Inflammatory macrophage treated with lipopolysaccharide for 1 hour (primary cell): ENCODE measurements at regions not wholly inside any gene's neighbourhood (a gene's known extent, or its start where the extent isn't known, plus 50 kb on each side); places are given as distances from the start of the nearest gene placed in this dataset.
"Not testable (repeated sequence)": the region's sequence is repeated elsewhere in the genome, so short reads cannot be mapped to it uniquely, and the experiment has no call there.

ENCODE experiments used
- DNase-seq, 2 donors: peaks; one replicate each; pipeline ENCODE4 v3.0.0-alpha.2; 2020 to 2022

DNA sequence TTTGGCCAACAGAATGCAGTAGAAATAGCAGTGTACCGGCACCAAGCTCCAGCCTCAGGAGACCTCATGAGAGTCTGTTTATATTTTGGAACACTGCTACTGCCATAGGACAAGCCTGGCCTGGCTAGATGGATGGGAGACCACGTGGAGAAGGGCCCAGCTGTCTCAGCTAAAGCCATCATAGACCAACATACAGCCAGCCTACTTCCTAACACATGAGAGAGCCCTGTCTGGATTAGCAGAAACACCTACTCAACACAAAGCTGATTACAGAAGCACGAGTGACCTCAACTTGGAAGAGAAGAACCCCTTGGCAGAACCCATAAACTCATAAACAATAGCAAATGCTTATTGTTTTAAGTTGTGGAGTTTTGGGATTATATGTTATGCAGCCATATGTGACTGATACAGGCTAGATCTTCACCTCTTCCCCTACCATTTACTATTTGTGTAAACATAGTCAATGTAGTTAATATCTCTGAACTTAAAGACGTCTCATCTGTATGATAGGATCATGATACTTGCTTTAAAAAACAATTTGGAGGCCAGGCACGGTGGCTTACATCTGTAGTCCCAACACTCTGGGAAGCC lies 199.4 kb upstream of the ZNF217 start:
- peak in 1 of 2 donors; percentile 51 for DNase-seq

DNA sequence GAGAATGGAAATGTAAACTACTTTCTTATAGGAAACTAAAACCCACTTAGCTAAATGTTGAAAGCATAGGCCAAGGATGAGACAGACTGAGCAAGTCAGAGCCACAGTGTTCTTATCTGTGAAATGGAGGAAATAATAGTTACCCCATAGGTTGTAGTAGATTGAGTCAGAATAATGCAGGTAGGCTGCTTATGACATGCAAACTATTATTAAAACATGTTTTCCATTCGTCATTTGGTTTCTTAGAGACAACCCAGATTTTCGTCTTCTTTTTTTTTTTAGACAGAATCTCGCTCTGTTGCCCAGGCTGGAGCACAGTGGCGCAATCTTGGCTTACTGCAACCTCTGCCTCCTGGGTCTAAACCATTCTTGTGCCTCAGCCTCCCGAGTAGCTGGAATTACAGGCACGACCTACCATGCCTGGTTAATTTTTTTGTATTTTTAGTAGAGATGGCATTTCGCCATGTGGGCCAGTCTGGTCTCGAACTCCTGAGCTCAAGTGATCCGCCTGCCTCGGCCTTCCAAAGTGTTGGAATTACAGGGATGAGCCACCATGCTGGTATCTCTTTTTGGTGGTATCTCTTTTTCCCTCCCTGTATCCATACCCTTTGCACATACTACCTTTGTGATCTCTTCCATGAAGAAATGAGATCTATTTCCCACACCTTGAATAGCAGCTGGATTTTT lies 196.5 kb upstream of the ZNF217 start:
- peak in 1 of 2 donors; percentile 20 for DNase-seq

GRCh38 chr20:53788253-53789022 lies 194.8 kb upstream of the ZNF217 start:
- no peak for DNase-seq

GRCh38 chr20:53787491-53787931 lies 193.9 kb upstream of the ZNF217 start:
- not testable (repeated sequence) for DNase-seq

DNA sequence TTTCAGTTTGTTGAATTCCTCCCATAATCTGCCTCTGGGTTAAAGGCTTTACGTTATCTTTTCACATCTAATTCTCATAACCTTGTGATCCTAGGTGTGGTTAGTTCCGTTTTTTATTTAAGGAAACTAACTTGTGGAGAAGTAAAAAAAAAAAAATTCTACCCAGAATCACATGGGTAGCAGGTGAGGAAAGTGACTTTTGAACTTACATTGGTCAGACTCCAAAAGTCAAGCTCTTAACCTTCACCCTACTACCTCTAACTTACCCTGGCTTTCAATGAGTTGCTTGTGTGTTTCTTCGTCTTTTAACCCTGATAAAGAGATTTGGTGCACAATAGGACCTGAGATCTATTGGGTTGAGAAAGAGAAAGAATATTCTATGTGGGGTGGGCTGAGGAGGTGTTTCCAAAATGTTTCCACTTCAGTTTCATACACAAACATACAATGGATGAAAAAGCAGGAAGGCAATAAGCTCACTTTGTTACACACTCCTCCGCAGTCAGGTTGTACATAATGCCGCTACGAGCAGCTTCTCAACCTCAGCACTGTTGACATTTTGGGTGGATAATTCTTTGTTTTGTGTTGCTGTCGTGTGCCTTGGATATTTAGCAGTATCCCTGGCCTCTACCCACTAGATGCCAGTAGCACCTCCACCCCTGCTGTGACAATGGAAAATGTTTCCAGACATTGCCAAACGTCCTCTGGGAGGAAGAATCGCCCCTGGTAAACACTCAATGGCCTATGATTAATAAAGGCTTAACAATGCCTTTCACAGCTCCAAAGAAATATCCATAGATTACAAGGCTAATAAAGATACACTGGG lies 193.0 kb upstream of the ZNF217 start:
- DNase-seq = peak in 1 of 2 donors; percentile 19

- no peak for DNase-seq
Measured at GRCh38 chr20:53786071-53786444, 192.4 kb upstream of the ZNF217 start.

DNA sequence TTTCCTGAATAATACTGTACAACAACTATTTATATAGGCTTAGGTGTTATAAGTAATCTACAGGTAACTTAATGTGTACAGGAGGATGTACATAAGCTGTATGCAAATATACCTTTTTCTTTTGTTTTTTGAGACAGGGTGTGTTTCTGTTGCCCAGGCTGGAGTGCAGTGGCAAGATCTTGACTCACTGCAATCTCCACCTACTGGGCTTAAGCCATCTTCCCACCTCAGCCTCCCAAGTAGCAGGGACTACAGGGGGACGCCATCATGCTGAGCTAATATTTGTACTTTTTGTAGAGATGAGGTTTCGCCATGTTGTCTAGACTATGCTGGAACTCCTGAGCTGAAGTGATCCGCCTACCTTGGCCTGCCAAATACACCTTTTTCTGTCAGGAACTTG lies 191.7 kb upstream of the ZNF217 start:
- DNase-seq = no peak

GRCh38 chr20:53783768-53784167 lies 190.1 kb upstream of the ZNF217 start:
- no peak for DNase-seq

- DNase-seq = no peak
Measured at GRCh38 chr20:53782612-53783246, 189.1 kb upstream of the ZNF217 start.

DNA sequence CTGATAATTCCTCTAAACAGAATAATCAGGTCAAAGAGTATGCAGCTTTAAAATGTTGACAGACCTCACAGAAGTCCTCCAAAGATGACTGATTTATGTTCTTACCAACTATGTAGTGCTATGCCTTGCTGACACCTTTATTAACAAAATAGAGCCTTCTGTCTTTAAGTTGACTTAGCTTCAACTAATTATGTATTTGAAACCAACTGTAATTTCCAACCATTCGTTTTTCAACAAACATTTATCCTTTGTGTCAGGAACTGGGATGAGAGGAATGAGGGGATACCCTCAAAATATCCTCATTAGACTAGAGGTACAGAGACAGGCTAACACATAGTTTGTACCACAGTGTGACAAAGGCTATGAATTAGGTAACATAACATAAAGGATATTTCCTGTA lies 186.2 kb upstream of the ZNF217 start:
- no peak for DNase-seq

- DNase-seq = no peak
Measured at GRCh38 chr20:53778736-53779135, 185.1 kb upstream of the ZNF217 start.

GRCh38 chr20:53778041-53778516 lies 184.4 kb upstream of the ZNF217 start:
- DNase-seq = no peak

DNA sequence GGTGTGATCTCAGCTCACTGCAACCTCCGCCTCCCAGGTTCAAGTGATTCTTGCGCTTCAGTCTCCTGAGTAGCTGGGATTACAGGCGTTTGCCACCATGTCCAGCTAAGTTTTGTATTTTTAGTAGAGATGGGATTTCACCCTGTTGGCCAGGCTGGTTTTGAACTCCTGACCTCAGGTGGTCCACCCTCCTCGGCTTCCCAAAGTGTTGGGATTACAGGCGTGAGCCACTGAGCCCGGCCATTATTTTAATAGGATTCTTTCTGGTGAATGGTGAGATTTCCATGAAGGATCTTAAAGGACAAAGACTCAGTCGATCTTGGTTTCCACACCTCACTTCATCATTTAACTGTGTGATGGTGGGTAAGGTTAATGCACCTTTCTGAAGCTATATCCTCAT lies 183.8 kb upstream of the ZNF217 start:
- not testable (repeated sequence) for DNase-seq

GRCh38 chr20:53776858-53777257 lies 183.2 kb upstream of the ZNF217 start:
- DNase-seq = no peak

DNA sequence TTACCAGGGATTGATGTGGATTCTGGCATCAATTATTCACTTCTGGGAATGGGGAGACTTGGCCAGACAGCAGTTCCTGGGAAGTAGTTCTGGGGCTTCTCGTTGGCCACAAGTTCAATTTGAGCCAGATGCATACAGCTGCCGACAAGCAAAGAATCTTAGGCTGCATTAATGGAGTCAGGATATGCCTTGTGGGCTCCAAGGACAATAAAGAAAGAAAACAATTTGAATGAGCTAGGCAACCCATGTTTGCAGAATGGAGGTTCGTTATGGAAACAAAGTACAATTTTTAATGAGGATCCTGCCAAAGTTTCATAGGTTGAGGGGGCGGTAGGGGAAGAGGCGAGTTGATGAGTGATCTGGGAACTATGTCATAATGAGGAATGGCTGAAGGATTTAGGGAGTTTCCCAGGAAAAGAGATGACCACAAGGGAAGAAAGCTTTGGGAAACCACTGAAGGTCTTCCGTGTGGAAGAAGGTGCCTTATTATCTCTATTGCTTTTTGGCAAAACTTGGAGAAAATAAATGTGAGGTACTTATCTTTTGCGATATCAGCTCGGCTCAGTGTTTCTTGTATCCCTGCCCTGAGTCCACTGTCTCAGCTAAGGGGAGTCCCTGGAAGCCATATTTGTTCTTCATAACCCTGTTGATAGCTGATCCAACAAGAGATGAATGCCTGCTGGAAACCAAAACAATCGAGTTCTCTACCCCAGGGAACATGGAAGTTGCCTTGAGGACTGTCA lies 181.0 kb upstream of the ZNF217 start:
- peak; percentile 31 to 32 for DNase-seq

DNA sequence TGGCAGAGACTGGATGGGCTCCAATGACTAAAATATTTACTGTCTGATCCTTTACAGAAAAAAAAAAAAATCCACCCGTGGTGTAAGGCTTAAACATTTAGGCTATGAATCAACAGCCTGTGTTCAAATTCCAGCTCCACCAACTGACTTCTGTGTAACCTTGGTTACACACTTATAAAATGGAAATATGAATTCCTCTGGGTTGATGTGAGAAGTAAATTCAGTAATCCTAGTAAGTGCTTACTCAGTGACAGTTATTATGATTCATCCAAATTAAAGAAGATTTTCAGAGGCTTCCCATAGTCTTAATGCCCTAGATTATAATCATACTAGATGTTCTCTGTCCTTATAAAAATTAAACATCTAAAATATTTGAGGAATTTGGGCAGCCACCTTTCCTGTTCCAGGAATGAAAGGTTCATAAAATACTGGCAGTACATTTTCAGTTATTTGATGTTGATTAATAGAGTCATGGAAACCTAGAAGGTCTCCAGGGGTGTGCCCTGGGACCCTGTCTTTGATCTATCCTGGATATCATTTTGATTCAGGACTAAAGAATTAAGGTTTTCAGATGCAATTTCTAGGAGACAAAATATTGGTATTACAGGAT lies 180.3 kb upstream of the ZNF217 start:
- DNase-seq = peak in 1 of 2 donors; percentile 8

GRCh38 chr20:53773066-53773791 lies 179.6 kb upstream of the ZNF217 start:
- not testable (repeated sequence) for DNase-seq

GRCh38 chr20:53769041-53769440 lies 175.4 kb upstream of the ZNF217 start:
- no peak for DNase-seq

DNA sequence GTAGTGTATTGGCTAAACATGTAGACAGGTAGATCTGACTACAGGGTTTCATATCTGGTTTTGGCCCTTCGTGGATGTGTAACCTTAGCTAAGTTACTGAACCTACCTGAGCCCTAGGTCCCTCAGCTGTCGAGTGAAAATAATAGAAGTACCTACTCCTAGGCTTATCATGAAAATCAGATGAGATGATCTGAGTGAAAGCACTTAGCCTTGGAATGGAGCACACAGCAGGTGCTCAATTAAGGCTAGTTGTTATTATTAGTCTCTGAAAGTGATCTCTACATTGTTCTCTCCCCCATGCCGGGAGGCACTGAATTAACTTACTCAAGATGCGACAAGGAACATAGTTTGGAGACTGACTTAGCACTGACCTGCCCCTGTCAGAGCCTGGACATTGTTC lies 174.7 kb upstream of the ZNF217 start:
- no peak for DNase-seq

DNA sequence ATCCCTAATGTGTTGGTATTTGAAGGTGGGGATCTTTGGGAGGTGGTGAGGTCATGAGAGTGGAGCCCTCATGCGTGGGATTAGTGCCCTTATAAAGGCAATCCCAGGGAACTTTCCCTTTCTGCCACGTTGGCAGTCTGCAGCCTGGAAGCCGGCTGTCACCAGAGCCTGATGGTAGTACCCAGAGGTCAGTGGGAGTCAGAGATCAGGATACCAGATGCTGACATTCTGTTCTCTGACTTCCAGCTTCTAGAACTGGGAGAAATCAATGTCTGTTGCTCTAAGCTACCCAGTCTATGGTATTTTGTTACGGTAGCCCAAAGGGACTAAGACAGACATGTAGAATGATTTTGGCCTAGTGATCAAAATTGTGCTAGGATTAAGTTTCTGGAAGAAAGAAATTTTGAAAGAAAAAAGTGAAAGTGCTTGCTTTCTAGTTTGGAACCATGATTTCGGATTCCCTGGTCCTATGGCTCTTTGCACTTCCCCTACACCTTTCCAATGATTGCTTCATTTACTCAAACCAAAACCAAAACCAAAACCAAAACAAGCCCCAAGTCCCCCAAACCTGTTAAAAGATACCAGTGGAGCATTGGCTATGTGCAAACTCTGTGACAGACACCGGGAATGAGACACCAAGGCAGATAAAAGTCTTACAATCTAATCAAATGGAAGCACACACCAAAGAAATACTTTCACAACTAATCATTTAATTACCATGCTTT lies 173.7 kb upstream of the ZNF217 start:
- no peak for DNase-seq
